ENCODE measurements at regions not wholly inside any gene's neighbourhood (a gene's known extent, or its start where the extent isn't known, plus 50 kb on each side); places are given as distances from the start of the nearest gene placed in this dataset.
"Not testable (repeated sequence)": the region's sequence is repeated elsewhere in the genome, so short reads cannot be mapped to it uniquely, and the experiment has no call there.

DNA sequence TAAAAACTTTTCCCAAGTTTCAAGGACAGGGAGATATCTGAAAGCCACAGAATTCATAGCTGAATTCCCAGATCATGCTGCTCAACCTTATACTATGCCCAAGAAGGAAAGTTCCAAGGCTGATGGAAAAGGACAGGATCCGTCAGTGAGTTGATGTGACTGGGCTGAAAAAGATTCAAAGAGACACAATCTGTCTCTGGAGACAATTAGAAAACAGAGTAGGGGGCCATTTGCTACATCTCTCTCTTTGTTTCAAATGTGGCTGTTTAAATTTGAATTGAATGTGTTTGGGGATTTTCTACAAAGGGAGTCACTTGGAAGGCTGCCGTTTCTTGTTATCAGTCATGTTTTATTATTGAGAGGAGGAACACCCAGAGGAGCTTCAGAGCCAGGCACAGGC, 292.6 kb downstream of the NUF2 start:
- CTCF ChIA-PET, result interaction anchor here (1.1 to 1.3 kb wide), 2 partner anchors 10 to 25 kb away, joined by 3 to 4 read pairs; no protein-coding TSS in a partner anchor
- POLR2A ChIA-PET, result no interaction called here
- TF ChIP-seq, protein P1, sequence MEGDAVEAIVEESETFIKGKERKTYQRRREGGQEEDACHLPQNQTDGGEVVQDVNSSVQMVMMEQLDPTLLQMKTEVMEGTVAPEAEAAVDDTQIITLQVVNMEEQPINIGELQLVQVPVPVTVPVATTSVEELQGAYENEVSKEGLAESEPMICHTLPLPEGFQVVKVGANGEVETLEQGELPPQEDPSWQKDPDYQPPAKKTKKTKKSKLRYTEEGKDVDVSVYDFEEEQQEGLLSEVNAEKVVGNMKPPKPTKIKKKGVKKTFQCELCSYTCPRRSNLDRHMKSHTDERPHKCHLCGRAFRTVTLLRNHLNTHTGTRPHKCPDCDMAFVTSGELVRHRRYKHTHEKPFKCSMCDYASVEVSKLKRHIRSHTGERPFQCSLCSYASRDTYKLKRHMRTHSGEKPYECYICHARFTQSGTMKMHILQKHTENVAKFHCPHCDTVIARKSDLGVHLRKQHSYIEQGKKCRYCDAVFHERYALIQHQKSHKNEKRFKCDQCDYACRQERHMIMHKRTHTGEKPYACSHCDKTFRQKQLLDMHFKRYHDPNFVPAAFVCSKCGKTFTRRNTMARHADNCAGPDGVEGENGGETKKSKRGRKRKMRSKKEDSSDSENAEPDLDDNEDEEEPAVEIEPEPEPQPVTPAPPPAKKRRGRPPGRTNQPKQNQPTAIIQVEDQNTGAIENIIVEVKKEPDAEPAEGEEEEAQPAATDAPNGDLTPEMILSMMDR (IDR thresholded peaks at IDR 0.05; ENCODE audit: control extremely low read depth, extremely low read depth, low read depth, missing control alignments), result no peak
- DNase-seq (ENCODE audit: extremely low spot score), result no peak

DNA sequence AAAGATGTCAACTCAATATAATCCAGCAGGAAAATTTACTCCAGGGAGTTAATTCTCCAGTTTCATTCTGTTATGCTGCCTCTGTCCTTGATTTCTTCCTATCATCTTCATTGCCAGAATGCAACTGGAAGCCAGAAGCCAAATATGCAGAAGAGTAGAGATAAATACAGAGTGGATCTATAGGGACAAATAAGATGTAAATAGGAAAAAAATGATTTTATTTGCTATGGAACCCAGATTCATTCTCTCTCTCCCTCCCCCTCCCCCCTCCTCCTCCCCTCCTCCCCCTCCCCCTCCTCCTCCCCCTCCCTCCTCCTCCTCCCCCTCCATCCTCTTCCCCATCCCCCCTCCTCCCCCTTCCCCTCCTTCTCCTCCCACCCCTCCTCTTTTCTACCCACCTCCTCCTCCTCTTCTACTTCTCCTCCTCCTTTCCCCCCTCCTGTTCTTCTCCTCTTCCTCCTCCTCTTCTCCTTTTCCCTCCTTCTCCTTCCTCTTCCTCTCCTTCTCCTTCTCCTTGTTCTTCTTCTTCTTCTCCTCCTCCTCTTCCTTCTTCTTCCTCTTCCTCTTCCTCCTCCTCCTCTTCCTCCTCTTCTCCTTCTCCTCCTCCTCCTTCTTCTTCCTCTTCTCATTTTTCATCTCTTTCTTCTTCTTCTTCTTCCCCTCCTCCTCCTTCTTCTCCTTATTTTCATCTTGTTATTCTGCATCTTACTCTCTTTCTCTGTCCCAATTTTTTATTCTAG, 306.4 kb downstream of the NUF2 start:
- no peak for DNase-seq (ENCODE audit: extremely low spot score)
- POLR2A ChIA-PET, result no interaction called here
- CTCF ChIA-PET, result no interaction called here
- TF ChIP-seq, protein P1 (IDR thresholded peaks at IDR 0.05; ENCODE audit: control extremely low read depth, extremely low read depth, low read depth, missing control alignments), result no peak

DNA sequence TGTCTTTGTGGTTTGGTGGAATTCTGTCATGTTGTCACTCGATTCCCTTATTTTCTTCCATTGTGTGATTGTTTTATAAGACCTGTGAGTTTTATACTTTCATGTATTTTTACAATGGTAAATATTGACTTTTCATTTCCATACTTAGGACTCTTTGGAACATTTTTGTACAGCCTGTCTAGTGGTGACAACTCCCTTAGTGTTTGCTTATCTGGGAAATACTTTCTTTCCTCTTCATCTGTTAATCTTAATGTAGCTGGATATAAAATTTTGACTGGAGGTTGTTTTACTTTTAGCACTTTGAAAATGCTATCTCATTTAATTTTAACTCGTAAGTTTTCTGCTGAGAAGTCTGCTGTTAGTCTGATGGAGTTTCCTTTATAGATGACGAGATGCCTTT, 310.5 kb downstream of the NUF2 start:
- ChIA-PET CTCF (no interaction called here), POLR2A (no interaction called here)
- no peak for DNase-seq (ENCODE audit: extremely low spot score)
- TF ChIP-seq, protein P1 (IDR thresholded peaks at IDR 0.05; ENCODE audit: control extremely low read depth, extremely low read depth, low read depth, missing control alignments), result no peak

DNA sequence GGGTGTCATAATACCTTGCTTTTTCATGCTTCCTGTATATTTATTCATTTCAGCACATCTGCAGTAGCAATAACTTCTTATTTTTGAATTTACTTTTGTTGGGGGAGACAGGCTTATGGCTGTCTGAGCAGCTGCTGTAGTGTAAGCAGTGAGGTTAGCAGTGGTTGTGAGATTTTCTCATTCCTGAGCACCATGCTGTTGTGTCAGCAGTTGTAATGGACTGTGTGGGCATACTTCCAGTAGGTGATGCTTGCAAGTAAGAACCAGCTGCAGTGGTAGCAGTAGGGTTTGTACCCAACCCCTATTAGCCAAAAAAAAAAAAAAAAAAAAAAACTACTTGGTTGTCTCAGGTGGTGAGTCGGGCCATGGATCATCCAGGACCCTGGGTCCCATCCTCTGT, 311.6 kb downstream of the NUF2 start:
- TF ChIP-seq, protein P1 (IDR thresholded peaks at IDR 0.05; ENCODE audit: control extremely low read depth, extremely low read depth, low read depth, missing control alignments), result no peak
- ChIA-PET POLR2A (no interaction called here), CTCF (no interaction called here)
- DNase-seq (ENCODE audit: extremely low spot score), result no peak

DNA sequence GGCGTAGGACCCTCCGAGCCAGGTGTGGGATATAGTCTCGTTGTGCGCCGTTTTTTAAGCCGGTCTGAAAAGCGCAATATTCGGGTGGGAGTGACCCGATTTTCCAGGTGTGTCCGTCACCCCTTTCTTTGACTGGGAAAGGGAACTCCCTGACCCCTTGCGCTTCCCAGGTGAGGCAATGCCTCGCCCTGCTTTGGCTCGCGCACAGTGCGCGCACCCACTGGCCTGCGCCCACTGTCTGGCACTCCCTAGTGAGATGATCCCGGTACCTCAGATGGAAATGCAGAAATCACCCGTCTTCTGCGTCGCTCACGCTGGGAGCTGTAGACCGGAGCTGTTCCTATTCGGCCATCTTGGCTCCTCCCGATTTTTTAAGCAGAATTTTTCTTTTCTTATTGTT, 323.9 kb downstream of the NUF2 start:
- CTCF ChIA-PET; POLR2A ChIA-PET; DNase-seq (ENCODE audit: extremely low spot score): not testable (repeated sequence)

DNA sequence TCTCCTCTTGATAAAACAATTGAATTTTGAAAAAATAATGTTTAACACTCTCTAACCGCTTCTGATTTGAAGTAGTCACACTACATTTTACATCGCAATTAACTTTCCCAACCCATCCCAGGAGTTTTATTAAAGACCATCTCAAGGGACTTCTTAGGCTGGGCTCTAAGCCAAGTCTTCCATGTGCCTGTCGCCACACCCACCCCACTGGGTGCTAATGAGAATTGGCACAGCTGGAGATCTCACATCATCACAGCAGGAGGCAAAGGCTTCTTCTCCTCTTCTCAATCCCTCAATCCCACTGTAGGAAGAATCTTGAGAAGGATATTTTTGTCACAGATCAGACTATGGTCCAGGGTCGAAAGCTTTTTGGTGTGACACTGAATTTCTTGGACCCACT, 328.9 kb downstream of the NUF2 start:
- ChIA-PET POLR2A (no interaction called here), CTCF (no interaction called here)
- DNase-seq (ENCODE audit: extremely low spot score), result no peak
- TF ChIP-seq, protein P1 (IDR thresholded peaks at IDR 0.05; ENCODE audit: control extremely low read depth, extremely low read depth, low read depth, missing control alignments), result no peak

DNA sequence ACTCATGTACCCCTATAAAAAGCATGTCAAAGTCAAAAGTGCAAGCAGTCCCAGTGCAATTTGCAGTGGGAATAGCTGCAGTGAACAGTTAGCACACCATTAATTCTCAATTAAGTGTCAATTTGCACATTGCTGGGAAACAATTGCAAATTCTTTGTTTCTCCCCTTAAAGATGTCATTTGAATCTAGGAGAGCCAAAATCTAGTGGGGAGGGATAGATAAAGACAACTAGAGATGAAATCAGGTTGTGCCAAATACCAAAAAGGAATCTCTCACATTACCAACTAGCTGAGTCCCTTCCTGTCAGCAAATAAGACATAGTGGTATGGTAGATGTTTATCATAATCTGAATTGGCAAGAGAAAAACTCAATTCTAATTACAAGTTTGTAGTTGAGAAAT, 330.7 kb downstream of the NUF2 start:
- DNase-seq (ENCODE audit: extremely low spot score), result no peak
- ChIA-PET POLR2A (no interaction called here), CTCF (no interaction called here)
- TF ChIP-seq, protein P1 (IDR thresholded peaks at IDR 0.05; ENCODE audit: control extremely low read depth, extremely low read depth, low read depth, missing control alignments), result no peak
